ENCODE measurements at regions not wholly inside any gene's neighbourhood (a gene's known extent, or its start where the extent isn't known, plus 50 kb on each side); places are given as distances from the start of the nearest gene placed in this dataset.
"Not testable (repeated sequence)": the region's sequence is repeated elsewhere in the genome, so short reads cannot be mapped to it uniquely, and the experiment has no call there.

DNA sequence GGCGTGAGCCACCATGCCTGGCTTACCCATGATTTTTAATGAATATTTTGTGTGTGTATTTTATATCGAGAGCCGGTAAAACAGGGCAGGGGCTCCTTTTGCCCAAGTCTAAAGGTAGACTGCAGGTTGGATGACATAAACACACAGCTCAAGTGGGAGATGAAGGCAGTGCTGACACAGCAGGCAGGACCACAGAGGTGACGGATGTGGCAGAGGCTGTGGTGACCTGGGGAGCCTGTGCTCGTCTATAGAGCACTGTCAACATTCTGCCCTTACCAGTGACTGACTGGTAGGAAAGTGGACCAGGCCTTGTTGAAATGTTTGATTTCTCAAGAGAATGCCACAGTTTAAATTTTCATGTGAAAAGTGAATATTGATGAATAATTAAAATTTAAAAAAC, 137.5 kb downstream of the ZFP64 start:
- intact Hi-C loops (cut with micrococcal nuclease), result no loop called here

DNA sequence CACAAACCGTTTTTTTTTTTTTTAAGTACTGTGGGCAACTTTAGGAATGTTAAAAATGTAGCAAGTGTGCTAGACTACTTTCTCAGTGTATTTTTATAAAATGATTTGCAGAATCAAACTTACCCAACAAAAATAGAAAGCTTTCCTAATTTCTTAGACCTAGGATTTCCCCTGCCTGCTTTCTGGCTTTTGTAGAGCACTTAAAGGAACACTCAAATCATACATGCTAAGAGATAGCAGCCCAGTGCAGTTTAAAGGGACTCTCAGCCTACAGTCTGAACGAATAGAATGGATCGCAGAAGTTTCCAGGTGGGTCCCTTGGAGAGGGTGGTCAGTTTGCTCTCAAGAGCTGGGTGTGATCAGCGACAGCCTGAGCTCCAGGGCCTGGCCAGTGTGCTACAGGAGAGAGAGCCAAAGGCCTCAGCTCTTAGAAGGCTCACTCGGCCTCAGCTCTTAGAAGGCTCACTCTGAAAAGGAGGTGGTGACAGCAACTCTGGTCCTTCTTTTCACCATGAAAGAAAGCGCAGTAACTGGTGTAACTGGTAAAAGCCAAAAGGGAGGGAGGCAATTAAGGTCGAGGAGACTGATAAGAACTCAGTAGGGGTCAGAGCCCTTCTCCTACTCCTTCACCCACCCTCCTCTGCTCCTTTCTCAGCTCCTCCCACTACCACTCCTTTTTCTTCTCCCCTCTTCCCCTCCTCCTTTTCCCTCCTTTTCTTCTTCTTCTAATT, 142.4 kb downstream of the ZFP64 start:
- intact Hi-C loops (cut with micrococcal nuclease), result no loop called here

DNA sequence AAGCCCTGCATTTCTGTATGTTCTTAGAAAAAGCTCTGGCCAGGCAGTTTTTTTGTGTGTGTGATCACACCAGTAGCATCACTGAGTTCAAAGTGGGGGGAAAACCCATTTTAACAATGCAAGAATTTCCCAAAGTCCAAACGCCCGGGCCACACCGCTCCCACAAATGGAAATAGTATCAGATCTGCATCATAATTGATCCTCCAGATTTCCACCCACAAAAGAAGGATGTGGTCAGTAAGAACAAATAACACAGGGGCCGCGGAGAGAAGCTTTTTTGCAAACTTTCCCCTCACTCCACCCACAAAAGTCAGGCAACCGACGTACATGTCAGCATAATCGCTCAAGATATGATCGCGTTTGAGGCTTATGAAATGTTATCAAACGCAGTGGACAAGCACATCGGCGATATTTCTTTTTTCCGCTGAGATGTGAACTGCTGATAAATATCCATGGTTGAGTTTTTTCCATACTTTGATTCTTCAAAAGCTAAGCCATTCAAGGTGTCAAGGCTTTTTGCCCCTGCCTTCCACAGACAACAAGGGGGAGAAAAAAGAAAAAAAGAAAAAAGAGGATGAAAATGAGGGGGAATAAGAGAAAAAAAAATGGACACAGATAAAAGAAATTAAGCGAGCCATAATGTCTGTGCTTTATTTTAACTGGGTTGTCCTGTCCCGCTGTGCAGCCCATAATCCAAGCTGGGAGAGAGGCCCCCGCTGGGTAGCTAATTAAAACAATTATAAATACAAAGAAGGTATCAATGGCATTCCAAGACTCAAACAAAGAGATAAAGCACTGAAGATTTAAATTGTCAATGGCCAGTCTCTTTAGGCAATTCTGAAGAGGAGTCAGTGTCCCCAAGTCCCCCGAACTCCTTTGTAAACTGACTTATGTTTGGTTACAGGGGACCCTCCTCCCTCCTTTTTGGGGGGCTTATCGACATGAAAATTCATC, 143.5 kb downstream of the ZFP64 start:
- intact Hi-C loops (cut with micrococcal nuclease), result no loop called here

- intact Hi-C loops (cut with micrococcal nuclease), result no loop called here
Measured at GRCh38 chr20:52041966-52042365, 149.6 kb downstream of the ZFP64 start.

GRCh38 chr20:52039790-52040189, 151.8 kb downstream of the ZFP64 start:
- intact Hi-C loops (cut with micrococcal nuclease), result no loop called here

- intact Hi-C loops (cut with micrococcal nuclease), result not testable (repeated sequence)
Measured at GRCh38 chr20:52038632-52039031, 152.9 kb downstream of the ZFP64 start.

DNA sequence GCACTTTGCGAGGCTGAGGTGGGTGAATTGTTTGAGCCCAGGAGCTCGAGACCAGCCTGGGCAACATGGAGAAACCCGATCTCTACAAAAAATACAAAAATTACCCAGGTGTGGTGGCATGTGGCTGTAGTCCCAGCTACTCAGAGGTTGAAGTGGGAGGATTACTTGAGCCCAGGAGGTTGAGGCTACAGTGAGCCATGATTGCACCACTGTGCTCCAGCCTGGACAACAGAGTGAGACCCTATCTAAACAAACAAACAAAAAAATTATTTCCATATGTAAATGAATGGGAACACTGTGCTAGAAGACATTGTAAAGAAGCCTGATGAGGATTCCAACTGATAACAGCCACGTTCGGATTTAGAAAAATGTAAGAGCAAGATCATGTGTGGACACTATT, 154.2 kb downstream of the ZFP64 start:
- intact Hi-C loops (cut with micrococcal nuclease), result no loop called here

DNA sequence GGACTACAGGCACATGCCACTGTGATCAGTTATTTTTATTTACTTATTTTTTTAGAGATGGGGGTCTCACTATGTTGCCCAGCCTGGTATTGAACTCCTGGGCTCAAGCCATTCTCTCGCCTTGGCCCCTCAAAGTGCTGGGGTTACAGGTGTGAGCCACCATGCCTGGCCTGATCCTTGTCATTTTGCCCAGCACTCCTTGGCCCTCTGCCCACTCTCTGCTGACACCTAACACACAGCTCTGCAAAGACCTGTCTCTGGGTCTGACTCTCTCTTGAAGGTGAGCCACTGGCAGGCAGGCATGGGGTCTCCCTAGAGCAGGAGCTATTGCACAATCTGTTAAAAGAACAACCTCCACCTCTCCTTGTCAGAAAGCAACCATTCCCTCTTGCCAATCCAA, 155.6 kb downstream of the ZFP64 start:
- intact Hi-C loops (cut with micrococcal nuclease), result no loop called here

DNA sequence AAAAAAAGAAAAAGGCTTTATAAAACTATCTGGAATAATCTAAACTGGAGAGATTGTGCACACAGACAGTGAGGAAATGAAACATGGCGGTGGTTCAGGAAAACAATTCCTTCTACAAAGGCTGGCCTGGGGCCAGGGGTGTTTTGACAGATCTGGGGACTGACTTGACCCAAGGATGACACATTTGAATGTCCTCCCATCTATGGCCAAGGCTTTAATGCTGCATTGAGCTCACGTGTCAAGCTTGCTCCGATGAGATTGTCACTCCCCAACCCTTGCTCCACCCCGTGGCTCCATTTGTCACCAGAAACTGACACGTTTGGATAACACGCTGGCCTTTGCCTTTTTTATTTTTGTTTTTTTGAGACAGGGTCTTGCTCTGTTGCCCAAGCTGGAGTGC, 156.1 kb downstream of the ZFP64 start:
- intact Hi-C loops (cut with micrococcal nuclease), result no loop called here

DNA sequence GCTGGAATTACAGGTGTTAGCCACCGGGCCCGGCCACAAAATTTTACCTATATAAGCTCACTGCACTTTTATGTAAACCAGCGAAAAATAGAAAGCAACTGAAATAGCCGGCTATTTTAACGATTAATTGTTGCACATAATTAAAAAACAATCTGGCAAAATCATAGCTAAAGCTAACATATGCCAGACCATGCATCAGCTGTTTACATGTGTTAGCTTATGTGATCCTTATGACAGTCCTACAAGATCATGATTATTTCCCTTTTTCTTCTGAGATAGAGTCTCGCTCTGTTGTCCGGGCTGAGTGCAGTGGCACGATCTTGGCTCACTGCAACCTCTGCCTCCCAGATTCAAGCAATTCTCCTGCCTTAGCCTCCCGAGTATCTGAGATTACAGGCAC, 157.0 kb downstream of the ZFP64 start:
- intact Hi-C loops (cut with micrococcal nuclease), result no loop called here

DNA sequence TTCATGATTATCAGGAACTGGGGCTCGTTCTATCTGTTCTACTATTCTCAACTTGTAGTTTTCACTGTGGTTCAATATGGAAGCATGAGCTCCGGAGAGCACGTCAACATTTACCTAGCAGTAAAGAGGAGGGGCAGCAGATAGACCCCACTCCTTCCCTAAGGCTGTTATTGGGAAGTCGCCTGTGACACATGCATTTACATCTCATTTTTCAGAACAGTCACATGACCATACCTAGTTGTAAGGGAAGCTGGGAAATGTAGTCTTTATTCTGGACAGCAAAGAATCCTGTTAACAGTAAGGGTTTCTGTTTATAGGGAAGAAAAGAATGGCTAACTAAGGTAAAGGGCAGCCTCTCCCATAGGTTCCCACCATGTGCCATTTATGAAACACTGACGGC, 158.3 kb downstream of the ZFP64 start:
- intact Hi-C loops (cut with micrococcal nuclease), result no loop called here

- intact Hi-C loops (cut with micrococcal nuclease), result not testable (repeated sequence)
Measured at GRCh38 chr20:52032304-52032683, 159.3 kb downstream of the ZFP64 start.

GRCh38 chr20:52031563-52032303, 159.8 kb downstream of the ZFP64 start:
- intact Hi-C loops (cut with micrococcal nuclease), result no loop called here

- intact Hi-C loops (cut with micrococcal nuclease), result no loop called here
Measured at GRCh38 chr20:52031206-52031562, 160.4 kb downstream of the ZFP64 start.

DNA sequence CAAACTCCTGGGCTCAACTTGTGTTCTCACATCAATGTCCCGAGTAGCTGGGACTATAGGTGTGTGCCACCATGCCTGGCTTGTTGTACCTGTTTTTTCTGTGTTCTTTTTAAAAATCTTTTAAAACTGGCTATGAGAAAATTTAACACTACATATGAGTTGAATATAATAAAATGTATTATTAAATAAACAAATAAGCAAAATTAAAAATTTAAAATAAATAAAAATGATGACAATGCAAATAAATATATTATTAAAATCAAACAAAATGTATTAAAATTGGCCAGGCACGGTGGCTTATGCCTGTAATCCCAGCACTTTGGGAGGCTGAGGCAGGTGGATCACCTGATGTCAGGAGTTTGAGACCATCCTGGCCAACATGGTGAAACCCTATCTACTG, 162.4 kb downstream of the ZFP64 start:
- intact Hi-C loops (cut with micrococcal nuclease), result not testable (repeated sequence)

- intact Hi-C loops (cut with micrococcal nuclease), result no loop called here
Measured at GRCh38 chr20:52025938-52026337, 165.6 kb downstream of the ZFP64 start.

- intact Hi-C loops (cut with micrococcal nuclease), result no loop called here
Measured at GRCh38 chr20:52019313-52019712, 172.3 kb downstream of the ZFP64 start.

DNA sequence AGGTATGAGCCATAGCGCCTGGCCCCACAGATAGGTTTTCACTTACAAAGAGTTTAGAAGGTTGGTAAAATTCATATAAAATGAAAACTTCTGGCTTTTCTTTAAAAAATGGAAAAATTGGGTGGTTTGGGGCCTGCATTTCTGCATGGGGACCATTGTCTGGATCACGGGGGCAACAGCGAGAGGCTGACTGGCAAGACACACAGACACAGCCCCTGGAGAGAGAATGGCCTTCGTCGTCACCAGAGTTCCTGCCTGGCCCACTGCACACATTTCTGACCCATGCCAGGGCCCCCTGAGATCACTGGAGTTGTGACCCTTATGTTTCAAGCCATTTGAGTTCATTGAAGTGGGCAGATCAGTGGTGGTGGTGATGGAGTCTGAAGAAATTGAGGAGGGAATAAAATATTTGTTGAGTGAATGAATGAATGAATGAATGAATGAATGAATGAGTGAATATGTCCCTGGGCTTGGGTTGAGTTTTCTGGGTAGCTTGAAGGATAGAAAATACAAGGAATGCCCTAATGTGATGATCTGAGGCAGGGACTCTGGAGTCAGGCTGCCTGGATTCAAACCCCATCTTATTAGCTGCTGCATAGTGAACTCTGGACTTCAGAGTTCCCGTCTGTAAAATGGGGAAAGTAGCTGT, 173.8 kb downstream of the ZFP64 start:
- intact Hi-C loops (cut with micrococcal nuclease), result no loop called here

- intact Hi-C loops (cut with micrococcal nuclease), result no loop called here
Measured at GRCh38 chr20:52016022-52016421, 175.6 kb downstream of the ZFP64 start.

GRCh38 chr20:52015155-52015554, 176.4 kb downstream of the ZFP64 start:
- intact Hi-C loops (cut with micrococcal nuclease), result no loop called here

GRCh38 chr20:52012079-52012478, 179.5 kb downstream of the ZFP64 start:
- intact Hi-C loops (cut with micrococcal nuclease), result no loop called here

DNA sequence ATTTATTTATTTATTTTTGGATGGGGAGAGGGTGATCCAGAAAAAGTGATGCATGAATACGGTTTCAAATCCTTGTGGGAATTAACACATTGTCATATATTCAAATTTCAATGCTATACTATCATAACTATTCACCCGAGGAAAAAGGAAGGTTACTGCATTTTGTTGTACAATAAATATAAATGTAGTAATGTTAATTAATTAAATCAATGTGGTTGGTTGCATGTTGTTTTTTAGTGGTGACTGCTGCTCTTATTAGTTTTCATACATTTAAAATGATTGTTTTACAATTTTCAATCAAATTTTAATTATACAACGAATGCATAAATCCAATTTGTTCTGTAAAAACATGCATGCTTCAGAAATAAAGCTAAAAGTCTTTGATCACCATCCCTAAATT, 180.5 kb downstream of the ZFP64 start:
- intact Hi-C loops (cut with micrococcal nuclease), result no loop called here
